ENCODE measurements at regions not wholly inside any gene's neighbourhood (a gene's known extent, or its start where the extent isn't known, plus 50 kb on each side); places are given as distances from the start of the nearest gene placed in this dataset.

DNA sequence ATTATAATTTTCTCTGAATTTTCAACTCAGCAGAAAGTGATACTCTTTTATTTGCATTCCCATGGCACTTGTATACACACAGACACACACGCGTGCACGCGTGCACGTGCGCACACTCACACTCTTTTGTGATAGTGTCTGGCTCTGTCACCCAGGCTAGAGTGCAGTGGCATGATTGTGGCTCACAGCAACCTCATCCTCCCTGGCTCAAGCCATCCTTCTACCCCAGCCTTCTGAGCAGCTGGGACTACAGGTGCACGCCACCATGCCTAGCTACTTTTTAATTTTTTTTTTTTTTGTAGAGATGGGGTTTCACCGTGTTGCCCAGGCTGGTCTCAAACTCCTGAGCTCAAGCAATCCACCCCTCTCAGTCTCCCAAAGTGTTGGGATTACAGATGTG lies 123.2 kb downstream of the MC4R start:
- TF ChIP-seq, protein P1, sequence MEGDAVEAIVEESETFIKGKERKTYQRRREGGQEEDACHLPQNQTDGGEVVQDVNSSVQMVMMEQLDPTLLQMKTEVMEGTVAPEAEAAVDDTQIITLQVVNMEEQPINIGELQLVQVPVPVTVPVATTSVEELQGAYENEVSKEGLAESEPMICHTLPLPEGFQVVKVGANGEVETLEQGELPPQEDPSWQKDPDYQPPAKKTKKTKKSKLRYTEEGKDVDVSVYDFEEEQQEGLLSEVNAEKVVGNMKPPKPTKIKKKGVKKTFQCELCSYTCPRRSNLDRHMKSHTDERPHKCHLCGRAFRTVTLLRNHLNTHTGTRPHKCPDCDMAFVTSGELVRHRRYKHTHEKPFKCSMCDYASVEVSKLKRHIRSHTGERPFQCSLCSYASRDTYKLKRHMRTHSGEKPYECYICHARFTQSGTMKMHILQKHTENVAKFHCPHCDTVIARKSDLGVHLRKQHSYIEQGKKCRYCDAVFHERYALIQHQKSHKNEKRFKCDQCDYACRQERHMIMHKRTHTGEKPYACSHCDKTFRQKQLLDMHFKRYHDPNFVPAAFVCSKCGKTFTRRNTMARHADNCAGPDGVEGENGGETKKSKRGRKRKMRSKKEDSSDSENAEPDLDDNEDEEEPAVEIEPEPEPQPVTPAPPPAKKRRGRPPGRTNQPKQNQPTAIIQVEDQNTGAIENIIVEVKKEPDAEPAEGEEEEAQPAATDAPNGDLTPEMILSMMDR (IDR thresholded peaks at IDR 0.05): no peak
- TF ChIP-seq POLR2A (IDR thresholded peaks at IDR 0.05): no peak

Data from adrenal gland (tissue), 5 donors.